ENCODE measurements at regions not wholly inside any gene's neighbourhood (a gene's known extent, or its start where the extent isn't known, plus 50 kb on each side); places are given as distances from the start of the nearest gene placed in this dataset.

DNA sequence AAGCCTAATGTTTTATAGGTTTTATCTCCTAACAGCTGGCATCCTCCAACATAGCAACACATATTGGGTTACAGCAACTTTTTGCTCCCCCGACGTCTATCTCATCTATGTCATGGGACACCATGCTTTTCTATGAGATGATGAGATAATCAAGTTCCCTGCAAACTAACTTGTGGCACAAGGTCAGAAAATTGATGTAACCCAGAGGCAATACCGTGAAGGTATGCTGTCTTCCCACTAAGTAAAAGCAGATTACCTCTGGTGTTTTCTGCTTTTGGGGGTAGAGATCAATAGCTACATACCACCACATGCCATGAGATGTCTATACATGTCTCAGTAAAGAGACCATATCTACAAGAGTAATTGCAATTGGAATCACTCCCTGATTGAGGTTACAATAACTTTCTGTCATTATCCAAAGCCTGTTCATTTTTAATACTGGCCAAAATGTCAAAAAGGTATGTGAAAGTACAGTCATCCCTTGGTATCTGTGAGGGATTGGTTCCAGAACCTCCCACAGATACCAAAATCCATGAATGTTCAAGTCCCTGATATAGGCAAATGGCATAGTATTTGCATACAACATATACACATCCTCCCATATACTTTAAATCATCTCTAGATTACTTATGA lies 131.3 kb downstream of the CYSLTR2 start:
- POLR2A ChIA-PET, result no interaction called here
- H3K36me3 Mint-ChIP-seq, result peaks cover 2% of the 10 kb centered on the region
- peaks cover 2% of the 10 kb centered on the region for H3K27me3 Mint-ChIP-seq
- ATAC-seq (ENCODE audit: low read depth) (no peak), DNase-seq (no peak)
- H3K9me3 Mint-ChIP-seq, result peaks cover 11% of the 10 kb centered on the region
- no peak overlapping the region for H3K27ac Mint-ChIP-seq
- no peak overlapping the region for H3K4me3 Mint-ChIP-seq
- H3K4me1 Mint-ChIP-seq, result no peaks in the 10 kb centered on the region

DNA sequence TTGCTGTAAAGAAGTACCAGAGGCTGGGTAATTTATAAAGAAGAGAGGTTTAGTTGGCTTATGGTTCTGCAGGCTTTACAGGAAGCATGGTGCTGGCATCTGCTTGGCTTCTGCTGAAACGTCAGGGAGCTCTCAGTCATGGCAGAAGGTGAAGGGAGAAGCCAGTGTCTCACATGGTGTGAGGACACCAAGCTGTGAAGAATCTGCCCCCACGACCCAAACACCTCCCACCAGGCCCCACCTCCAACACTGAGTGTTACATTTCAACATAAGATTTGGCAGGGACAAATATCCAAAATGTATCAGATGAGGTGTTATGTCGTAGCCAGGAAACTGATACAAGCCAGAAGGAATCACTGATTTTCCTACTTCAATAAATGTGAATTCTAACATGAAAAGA lies 136.5 kb downstream of the CYSLTR2 start:
- POLR2A ChIA-PET, result no interaction called here
- DNase-seq (no peak), ATAC-seq (ENCODE audit: low read depth) (no peak)
- Mint-ChIP-seq H3K27me3 (no peaks in the 10 kb centered on the region), H3K36me3 (no peaks in the 10 kb centered on the region), H3K9me3 (peaks cover 1% of the 10 kb centered on the region), H3K4me3 (no peak overlapping the region), H3K4me1 (no peaks in the 10 kb centered on the region), H3K27ac (no peak overlapping the region)

DNA sequence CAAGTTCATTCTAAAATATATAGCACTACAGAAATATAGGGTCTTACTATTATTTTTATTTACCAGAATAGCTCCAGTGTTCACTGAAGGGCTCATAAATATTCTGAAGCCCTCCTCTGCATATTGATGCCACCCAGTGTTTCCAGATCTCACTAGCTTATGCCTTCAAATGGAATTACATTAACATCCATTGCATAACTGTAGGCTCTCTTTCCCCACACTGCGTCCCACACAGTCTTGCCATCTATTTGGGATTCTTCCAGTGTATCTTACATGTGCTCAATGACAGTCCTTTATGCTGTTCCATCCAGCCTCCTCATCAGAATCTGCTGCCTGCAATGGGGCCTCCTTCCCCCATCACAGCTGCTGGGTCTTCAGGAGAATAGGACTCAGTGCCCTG lies 137.2 kb downstream of the CYSLTR2 start:
- Mint-ChIP-seq H3K4me1 (no peaks in the 10 kb centered on the region), H3K9me3 (peaks cover 1% of the 10 kb centered on the region), H3K27me3 (peaks cover 2% of the 10 kb centered on the region), H3K27ac (no peak overlapping the region), H3K4me3 (no peak overlapping the region), H3K36me3 (no peaks in the 10 kb centered on the region)
- ATAC-seq (ENCODE audit: low read depth), result no peak
- no peak for DNase-seq
- POLR2A ChIA-PET, result no interaction called here

DNA sequence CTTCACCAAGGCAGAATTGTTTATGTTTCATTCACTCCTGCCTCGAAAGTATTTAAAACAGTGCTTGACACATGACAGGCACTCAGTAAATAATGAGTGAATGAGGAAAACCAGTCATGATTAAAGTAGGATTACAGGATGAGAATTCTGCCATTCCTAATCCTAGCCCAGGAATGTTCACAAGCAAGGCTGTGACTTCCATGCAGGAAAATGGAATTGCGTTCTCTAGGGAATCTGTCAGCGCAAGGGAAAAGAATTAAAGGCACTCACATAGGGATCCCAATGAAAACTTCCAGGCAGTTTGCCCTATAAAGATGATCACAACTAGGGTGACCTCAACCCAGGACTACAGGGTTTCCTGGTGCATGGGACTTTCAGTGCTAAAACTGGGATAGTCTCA lies 143.4 kb downstream of the CYSLTR2 start:
- no peak overlapping the region for H3K27ac Mint-ChIP-seq
- peaks cover 1% of the 10 kb centered on the region for H3K9me3 Mint-ChIP-seq
- POLR2A ChIA-PET, result no interaction called here
- ATAC-seq (ENCODE audit: low read depth) (no peak), DNase-seq (no peak)
- peaks cover 6% of the 10 kb centered on the region for H3K27me3 Mint-ChIP-seq
- H3K36me3 Mint-ChIP-seq, result peaks cover 1% of the 10 kb centered on the region
- H3K4me3 Mint-ChIP-seq, result no peak overlapping the region
- H3K4me1 Mint-ChIP-seq, result no peaks in the 10 kb centered on the region

DNA sequence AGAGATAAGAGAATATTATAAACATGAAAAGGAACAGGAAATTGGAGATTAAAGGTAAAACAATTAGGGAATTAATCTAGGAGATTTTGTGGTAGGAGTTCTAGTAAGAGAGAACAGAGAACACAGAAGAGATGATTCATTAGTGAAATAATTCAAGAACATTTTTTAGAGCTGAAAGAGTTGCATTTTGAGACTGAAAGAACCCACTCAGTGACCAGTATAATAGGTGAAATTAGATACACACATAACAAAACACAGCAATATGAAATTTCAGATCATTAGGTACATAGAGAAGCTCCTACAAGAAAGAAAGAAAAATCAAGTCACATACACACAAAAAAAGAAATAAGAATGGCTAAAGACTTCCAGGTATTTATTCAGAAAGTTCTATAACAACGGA lies 144.0 kb downstream of the CYSLTR2 start:
- H3K36me3 Mint-ChIP-seq, result peaks cover 1% of the 10 kb centered on the region
- DNase-seq (no peak), ATAC-seq (ENCODE audit: low read depth) (no peak)
- POLR2A ChIA-PET, result no interaction called here
- H3K27ac Mint-ChIP-seq, result no peak overlapping the region
- H3K9me3 Mint-ChIP-seq, result peaks cover 1% of the 10 kb centered on the region
- peaks cover 6% of the 10 kb centered on the region for H3K27me3 Mint-ChIP-seq
- no peaks in the 10 kb centered on the region for H3K4me1 Mint-ChIP-seq
- H3K4me3 Mint-ChIP-seq, result no peak overlapping the region

DNA sequence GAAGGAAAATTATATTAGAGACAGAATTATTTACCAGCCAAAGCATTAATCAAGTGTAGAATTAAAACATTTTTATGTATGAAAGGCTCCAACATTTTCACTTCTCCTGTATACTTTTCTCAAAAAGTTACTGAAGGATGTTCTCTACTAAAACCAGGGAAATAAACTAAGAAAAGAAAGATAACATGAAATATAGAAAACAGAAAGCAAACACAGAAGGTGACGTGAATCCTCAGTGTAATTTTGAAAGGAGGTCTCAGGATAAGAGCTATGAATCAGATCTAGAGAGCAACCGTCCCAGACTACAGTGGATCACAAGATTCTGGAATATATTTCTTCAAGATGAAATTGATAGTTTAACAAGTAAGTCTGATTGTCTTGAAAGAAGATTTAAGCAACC lies 144.5 kb downstream of the CYSLTR2 start:
- Mint-ChIP-seq H3K36me3 (peaks cover 3% of the 10 kb centered on the region), H3K9me3 (peaks cover 4% of the 10 kb centered on the region), H3K27me3 (peaks cover 6% of the 10 kb centered on the region), H3K4me1 (no peaks in the 10 kb centered on the region), H3K27ac (no peak overlapping the region), H3K4me3 (no peak overlapping the region)
- DNase-seq (no peak), ATAC-seq (ENCODE audit: low read depth) (no peak)
- POLR2A ChIA-PET, result no interaction called here

DNA sequence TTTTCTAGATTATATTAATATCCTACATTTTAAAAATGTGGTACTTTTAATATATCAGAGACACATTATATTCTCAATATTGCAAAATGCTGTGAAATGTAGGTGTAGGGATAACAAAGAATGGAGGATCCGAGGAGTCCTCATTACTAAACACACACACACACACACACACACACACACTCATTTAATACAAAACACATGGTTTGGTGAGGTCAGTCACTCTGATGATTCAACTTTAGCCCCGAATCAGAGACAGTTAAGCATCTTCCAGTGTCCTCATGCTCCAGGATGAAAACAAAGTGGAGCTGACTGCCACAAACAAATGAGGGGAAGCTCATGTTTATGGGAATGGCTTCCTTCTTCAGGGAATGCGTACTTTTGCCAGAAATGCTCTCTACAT lies 147.5 kb downstream of the CYSLTR2 start:
- H3K36me3 Mint-ChIP-seq, result peaks cover 6% of the 10 kb centered on the region
- no peak for DNase-seq
- peaks cover 5% of the 10 kb centered on the region for H3K9me3 Mint-ChIP-seq
- ATAC-seq (ENCODE audit: low read depth), result no peak
- POLR2A ChIA-PET, result no interaction called here
- peaks cover 2% of the 10 kb centered on the region for H3K27me3 Mint-ChIP-seq
- H3K4me1 Mint-ChIP-seq, result peaks cover 12% of the 10 kb centered on the region
- H3K27ac Mint-ChIP-seq, result no peak overlapping the region
- H3K4me3 Mint-ChIP-seq, result no peak overlapping the region

DNA sequence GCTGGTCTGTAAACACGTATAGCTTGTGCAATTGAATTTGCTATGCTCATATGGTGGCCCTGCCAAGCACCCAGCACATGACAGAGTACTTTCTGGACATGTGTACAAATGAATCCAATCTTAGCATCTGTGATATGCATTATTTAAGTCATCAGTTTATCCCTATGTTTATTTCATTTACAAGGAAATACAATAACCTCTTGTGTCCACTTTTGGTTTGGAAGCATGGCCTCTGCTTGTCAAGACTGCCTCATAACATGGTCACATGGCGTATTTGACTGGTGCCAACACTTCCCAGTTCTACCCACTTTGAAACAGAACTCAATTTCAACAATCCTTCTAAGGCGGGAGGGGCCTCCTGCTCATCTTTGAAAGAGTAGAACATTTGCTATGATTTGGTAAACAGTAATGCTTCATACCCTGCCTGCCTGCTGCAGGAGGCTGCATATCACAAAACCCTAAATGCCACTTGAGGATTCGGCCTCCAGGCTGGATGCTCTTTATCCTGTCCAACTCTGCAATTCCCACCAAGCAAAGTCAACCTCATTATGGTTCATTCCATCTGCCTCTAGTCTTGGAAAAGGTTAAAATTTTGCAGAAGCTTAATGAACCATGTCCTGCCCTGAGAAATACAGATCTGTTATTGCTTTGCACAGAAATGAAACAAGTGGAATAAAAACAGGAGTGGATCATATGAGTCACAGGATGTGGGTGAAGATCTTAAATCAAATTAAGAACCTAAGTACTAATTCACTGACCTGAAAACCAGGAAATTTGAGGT lies 151.3 kb downstream of the CYSLTR2 start:
- DNase-seq, result no peak
- POLR2A ChIA-PET, result interaction anchor here (0.6 kb wide), 1 partner anchor 9 kb away, joined by 3 read pairs; no protein-coding TSS in a partner anchor
- Mint-ChIP-seq H3K4me1 (peaks cover 18% of the 10 kb centered on the region), H3K27ac (peak overlapping the region; percentile 50), H3K4me3 (peak overlapping the region; percentile 39), H3K9me3 (peaks cover 9% of the 10 kb centered on the region), H3K27me3 (no peaks in the 10 kb centered on the region), H3K36me3 (peaks cover 11% of the 10 kb centered on the region)
- peak; percentile 81 for ATAC-seq (ENCODE audit: low read depth)

DNA sequence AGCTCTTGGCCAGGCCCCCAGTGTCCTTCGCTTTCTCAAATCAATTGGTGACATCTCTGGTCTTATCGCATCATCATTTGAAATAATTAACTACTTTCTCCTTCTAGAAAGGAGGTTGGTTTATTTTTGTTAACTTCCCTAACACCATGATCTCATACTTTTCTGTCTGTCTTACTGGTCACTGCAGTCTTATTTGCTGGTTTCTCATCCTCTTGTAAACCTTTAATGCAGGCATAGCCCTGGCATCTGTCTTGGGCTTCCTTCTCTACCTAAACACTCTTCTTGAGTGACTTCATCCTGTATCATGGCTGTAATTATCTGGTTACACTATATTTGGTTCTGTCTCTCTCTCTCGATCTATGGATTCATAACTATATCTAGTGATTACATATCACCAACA lies 152.8 kb downstream of the CYSLTR2 start:
- Mint-ChIP-seq H3K27ac (no peak overlapping the region), H3K36me3 (peaks cover 11% of the 10 kb centered on the region), H3K27me3 (no peaks in the 10 kb centered on the region), H3K4me3 (peak overlapping the region; percentile 31), H3K4me1 (peaks cover 18% of the 10 kb centered on the region), H3K9me3 (peaks cover 9% of the 10 kb centered on the region)
- POLR2A ChIA-PET, result no interaction called here
- ATAC-seq (ENCODE audit: low read depth) (no peak), DNase-seq (no peak)

DNA sequence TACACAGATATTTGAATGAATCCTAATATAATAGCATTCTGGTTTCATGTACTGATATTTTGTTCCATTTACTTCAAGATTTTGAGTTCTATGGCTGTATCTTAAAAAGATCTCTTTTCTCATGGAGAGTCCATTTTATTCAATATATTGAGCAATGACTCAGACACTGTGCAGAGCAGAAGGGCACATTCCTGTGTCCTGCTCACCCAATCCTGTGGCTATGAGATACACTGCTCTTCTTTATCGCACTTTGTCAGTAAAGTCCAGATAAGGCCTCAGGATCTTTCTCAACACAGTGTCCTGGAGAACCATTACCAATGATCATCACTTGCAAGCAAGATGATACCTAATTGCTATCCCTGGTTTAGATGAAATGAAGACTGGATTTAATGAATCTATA lies 155.0 kb downstream of the CYSLTR2 start:
- Mint-ChIP-seq H3K4me3 (no peak overlapping the region), H3K27me3 (no peaks in the 10 kb centered on the region), H3K9me3 (peaks cover 6% of the 10 kb centered on the region), H3K4me1 (peaks cover 18% of the 10 kb centered on the region), H3K36me3 (peaks cover 7% of the 10 kb centered on the region), H3K27ac (no peak overlapping the region)
- DNase-seq (no peak), ATAC-seq (ENCODE audit: low read depth) (no peak)
- POLR2A ChIA-PET, result no interaction called here

DNA sequence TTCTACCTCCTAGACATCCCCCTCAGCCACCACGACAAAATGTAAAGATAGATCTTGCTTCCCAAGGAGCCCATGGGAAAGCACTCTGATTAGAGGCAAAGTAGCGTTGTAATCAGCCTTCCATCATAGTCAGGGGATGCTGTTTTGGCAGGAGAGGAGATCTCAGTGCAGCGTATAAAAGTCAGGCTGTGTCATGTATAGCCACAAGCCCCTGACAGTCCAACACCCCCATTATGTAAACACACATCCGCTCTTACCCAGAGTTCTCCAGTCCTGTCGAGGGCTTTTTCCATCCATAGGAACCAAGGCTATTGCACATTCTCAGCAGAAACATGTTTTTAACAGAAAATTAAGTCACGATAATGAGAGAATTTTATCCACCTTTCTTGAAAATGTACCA lies 156.3 kb downstream of the CYSLTR2 start:
- Mint-ChIP-seq H3K27ac (no peak overlapping the region), H3K27me3 (no peaks in the 10 kb centered on the region), H3K9me3 (peaks cover 6% of the 10 kb centered on the region), H3K36me3 (peaks cover 7% of the 10 kb centered on the region), H3K4me1 (peaks cover 16% of the 10 kb centered on the region), H3K4me3 (no peak overlapping the region)
- no peak for ATAC-seq (ENCODE audit: low read depth)
- POLR2A ChIA-PET, result no interaction called here
- DNase-seq, result no peak

DNA sequence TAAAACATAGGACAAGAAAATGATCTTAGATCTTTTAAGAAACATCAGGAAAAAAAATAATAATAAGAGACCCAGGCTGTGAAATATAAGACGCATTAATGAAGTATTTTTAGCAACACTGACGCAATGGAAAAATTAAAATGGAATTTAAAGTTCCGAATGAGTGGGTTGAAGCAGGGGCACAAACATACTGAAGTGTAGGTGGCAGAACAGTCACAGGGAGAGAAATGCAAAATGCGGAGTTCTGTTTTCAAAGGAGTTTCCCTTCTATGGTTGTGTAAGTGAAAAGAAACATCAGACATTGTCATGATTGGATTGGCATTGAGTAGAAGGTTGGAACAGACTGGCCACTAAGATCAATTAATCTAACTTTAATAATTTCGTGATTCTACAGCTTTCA lies 159.8 kb downstream of the CYSLTR2 start:
- POLR2A ChIA-PET, result no interaction called here
- no peaks in the 10 kb centered on the region for H3K36me3 Mint-ChIP-seq
- H3K4me1 Mint-ChIP-seq, result peaks cover 10% of the 10 kb centered on the region
- H3K27ac Mint-ChIP-seq, result no peak overlapping the region
- peaks cover 3% of the 10 kb centered on the region for H3K9me3 Mint-ChIP-seq
- ATAC-seq (ENCODE audit: low read depth) (no peak), DNase-seq (no peak)
- H3K27me3 Mint-ChIP-seq, result no peaks in the 10 kb centered on the region
- no peak overlapping the region for H3K4me3 Mint-ChIP-seq

DNA sequence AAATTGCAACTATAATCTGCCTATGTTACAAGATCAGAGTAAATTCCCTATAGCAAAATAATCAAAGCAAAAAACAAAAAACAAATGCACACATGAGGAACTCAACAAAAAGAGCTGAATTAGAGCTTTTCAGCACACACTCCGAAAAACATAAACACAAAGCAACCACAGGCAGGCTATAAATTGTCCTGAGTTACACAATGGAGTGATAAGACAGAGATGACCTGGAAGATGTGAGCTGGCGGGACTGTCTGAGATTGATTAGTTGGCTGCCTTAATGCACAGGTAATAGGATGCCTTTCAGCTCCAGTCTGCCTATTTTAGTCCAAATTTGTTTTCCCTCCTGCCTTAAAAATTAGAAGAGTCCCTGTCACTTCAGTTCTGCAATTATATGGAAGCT lies 159.0 kb upstream of the FNDC3A start:
- peak overlapping the region; percentile 63 for H3K4me3 Mint-ChIP-seq
- peak overlapping the region; percentile 74 for H3K27ac Mint-ChIP-seq
- H3K27me3 Mint-ChIP-seq, result no peaks in the 10 kb centered on the region

DNA sequence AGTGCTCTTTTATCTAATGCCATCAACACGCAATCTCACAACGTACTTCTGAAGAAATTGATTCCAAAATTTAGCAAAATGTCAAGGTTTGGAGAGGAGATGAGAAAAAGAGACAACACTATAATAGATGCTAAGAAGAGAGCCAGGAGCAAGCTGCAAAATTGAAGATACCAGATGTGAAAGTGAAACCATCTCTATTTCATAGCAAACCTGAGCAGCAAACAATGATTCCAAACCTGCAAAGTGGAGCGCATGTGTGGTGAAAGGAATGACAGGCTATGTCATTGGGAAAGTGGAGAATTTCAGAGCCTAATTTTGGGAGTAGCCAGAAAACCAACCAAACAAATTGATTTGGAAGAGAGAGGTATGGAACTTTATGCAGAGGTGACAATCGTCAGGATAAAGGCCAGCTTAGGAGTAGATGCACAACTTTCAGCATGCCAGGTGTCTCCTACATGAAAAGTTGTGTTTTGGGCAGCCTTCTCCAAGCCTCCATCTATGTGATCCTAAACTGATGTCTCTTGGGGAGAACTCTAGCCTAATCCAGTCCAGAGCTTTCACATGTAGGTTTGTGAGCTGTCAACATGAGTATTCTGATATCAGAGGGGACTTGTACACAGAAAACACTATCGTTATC lies 158.4 kb upstream of the FNDC3A start:
- ATAC-seq (ENCODE audit: low read depth), result no peak
- peak overlapping the region; percentile 74 for H3K27ac Mint-ChIP-seq
- no peak for DNase-seq
- peaks cover 13% of the 10 kb centered on the region for H3K4me1 Mint-ChIP-seq
- no peaks in the 10 kb centered on the region for H3K36me3 Mint-ChIP-seq
- H3K4me3 Mint-ChIP-seq, result peak overlapping the region; percentile 63
- H3K27me3 Mint-ChIP-seq, result no peaks in the 10 kb centered on the region
- POLR2A ChIA-PET, result interaction anchor here (1.6 to 2.1 kb wide), 2 partner anchors 67 to 159 kb away, joined by 5 to 6 read pairs; partner anchors contain the start of gene FNDC3A
- peaks cover 3% of the 10 kb centered on the region for H3K9me3 Mint-ChIP-seq

More for the DNA sequence above, 159.0 kb upstream of the FNDC3A start:
- POLR2A ChIA-PET, result interaction anchor here (1.6 to 2.1 kb wide), 2 partner anchors 67 to 159 kb away, joined by 5 to 6 read pairs; partner anchors contain the start of gene FNDC3A
- no peak for ATAC-seq (ENCODE audit: low read depth)
- no peaks in the 10 kb centered on the region for H3K36me3 Mint-ChIP-seq
- H3K9me3 Mint-ChIP-seq, result peaks cover 3% of the 10 kb centered on the region
- DNase-seq, result no peak
- peaks cover 13% of the 10 kb centered on the region for H3K4me1 Mint-ChIP-seq
